SJCRH30 (cell line): ENCODE measurements at regions not wholly inside any gene's neighbourhood (a gene's known extent, or its start where the extent isn't known, plus 50 kb on each side); places are given as distances from the start of the nearest gene placed in this dataset.

Source experiments
- DNase-seq, 2 experiments: peaks; one replicate each; pipeline ENCODE4 v3.0.0-alpha.2; 2015 to 2020
- H3K27ac ChIP-seq: fragments of 250-450 bp; sonication (Bioruptor Pico); 2 replicates; pipeline ENCODE4 v1.5.1; 2020; ENCODE audit warnings: mild to moderate bottlenecking, moderate library complexity
- H3K27me3 ChIP-seq: fragments of 250-450 bp; sonication (Bioruptor Pico); 2 replicates; pipeline ENCODE4 v1.5.1; 2020; ENCODE audit warnings: mild to moderate bottlenecking, moderate library complexity
- H3K36me3 ChIP-seq: fragments of 250-450 bp; sonication (Bioruptor Pico); 2 replicates; pipeline ENCODE4 v1.5.1; 2020; ENCODE audit warnings: mild to moderate bottlenecking, moderate library complexity
- H3K4me1 ChIP-seq: fragments of 250-450 bp; sonication (Bioruptor Pico); 2 replicates; pipeline ENCODE4 v1.5.1; 2020; ENCODE audit warnings: mild to moderate bottlenecking, moderate library complexity
- H3K4me3 ChIP-seq: fragments of 250-450 bp; sonication (Bioruptor Pico); 2 replicates; pipeline ENCODE4 v1.5.1; 2020; ENCODE audit warnings: mild to moderate bottlenecking, moderate library complexity
- H3K9me3 ChIP-seq: fragments of 250-450 bp; sonication (Bioruptor Pico); replicated peaks from 2 replicates; pipeline ENCODE4 v1.5.1; 2020; ENCODE audit warnings: mild to moderate bottlenecking, moderate library complexity

DNA sequence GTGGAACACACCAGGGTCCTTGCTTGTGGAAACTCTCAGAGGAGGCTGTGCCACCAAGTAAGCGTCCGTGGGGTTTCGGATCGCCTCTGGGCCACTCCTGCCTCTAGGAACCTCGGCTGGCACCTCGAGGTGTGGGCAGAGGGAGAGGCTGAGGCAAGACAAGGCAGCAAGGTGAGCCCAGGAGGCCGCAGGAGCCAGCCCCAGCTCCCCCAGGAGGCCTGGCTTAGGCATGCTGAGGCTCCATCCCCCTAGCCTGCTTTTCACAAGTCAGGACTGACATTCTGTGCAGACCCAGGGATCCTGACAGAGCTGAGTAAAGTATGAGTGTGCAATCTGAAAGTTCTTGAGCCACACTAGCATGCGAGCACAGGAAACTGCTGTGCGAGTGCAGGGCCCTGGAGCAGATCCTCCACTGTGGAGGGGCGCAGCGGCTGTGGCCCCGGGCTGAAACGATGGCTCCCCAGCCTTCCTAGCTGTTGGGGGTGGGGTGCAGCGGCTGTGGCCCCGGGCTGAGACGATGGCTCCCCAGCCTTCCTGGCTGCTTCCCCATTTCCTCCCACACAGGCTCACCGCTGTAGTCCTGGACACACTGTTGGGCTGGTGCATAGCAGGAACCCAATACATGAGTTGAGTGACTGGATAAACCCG, 75.2 kb upstream of the CD93 start:
- no peaks in the 10 kb centered on the region for H3K9me3 ChIP-seq
- peaks cover 20% of the 10 kb centered on the region for H3K4me1 ChIP-seq

DNA sequence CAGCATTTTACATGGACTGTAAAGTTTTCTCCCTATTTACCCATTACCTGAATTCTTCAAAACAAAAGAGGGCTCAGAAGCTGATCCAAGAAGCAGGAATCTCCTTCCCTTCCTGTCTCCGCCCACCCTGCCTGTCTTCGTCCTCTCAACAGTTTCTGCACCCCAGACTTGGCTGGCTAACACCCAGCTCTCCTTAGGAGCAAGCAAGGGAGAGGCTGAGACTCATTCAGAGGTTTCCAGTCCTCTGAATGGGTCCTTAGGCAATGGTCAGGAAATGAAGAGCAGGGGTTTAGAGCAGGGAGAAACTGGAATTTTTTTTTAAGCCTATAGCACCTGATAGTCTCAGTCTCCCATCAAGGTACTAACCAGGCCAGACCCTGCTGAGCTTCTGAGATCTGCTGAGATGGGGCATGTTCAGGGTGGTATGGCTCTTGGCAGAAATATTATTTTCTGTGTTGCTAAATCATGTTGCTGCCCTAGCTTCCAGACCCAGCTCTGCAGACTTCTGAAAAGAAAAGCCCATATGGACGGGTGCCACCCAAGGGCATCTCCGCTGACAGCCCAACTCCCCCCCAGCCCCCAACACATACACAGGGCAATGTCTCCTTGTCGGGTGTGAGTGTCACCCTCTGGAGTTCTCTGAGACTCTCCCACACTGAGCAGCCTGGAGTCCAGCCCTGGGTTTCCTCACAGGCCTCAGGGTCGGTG, 74.6 kb upstream of the CD93 start:
- no peak overlapping the region for H3K27ac ChIP-seq
- no peaks in the 10 kb centered on the region for H3K9me3 ChIP-seq
- peak in 1 of 2 experiments; percentile 6 for DNase-seq
- H3K27me3 ChIP-seq, result no peaks in the 10 kb centered on the region
- H3K36me3 ChIP-seq, result no peaks in the 10 kb centered on the region
- H3K4me1 ChIP-seq, result peaks cover 26% of the 10 kb centered on the region
- H3K4me3 ChIP-seq, result no peak overlapping the region

More for the DNA sequence above, 75.2 kb upstream of the CD93 start:
- peak in 1 of 2 experiments; percentile 1 for DNase-seq
- Histone ChIP-seq H3K27me3 (no peaks in the 10 kb centered on the region), H3K36me3 (no peaks in the 10 kb centered on the region), H3K4me3 (no peak overlapping the region), H3K27ac (no peak overlapping the region)

GRCh38 chr20:23159947-23160318, 73.8 kb upstream of the CD93 start:
- no peaks in the 10 kb centered on the region for H3K27me3 ChIP-seq
- no peak overlapping the region for H3K27ac ChIP-seq
- DNase-seq, result peak in 1 of 2 experiments; percentile 29
- H3K4me1 ChIP-seq, result peaks cover 30% of the 10 kb centered on the region
- no peak overlapping the region for H3K4me3 ChIP-seq
- H3K36me3 ChIP-seq, result no peaks in the 10 kb centered on the region
- no peaks in the 10 kb centered on the region for H3K9me3 ChIP-seq

DNA sequence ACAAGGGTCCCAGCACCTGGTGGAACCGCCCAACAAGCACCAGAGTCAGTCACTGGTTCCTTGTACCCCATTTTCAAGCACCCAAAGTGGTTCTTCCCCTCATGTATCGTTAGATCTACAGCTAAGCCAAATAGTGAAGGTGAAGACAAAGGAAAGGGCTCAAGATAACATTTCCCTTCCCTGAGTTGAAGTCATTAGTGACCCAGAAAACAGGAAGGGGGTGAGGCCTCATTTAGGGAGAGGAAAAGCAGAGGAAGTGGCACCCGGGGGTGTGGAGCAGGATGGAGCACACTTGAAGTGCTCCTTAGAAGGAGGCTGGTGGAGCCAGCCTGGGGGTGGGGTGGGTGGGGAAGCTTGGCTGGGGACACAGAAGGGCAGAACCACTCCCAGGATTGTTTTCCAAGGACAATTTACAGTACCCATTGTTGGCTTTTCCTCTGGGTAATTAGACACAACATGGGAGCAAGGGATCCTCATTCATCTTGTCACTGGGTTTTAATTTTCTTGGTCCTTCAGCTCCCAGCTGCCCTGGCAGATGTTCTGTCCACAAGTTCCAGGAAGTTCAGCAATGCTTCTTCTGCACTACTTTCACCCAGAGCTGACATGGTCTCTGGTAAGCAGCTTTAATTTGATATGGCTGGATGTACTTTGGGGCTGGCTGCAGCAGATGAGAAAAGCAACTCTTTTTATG, 73.3 kb upstream of the CD93 start:
- peak in 1 of 2 experiments; percentile 54 for DNase-seq
- Histone ChIP-seq H3K27me3 (no peaks in the 10 kb centered on the region), H3K9me3 (no peaks in the 10 kb centered on the region), H3K36me3 (no peaks in the 10 kb centered on the region), H3K27ac (no peak overlapping the region), H3K4me1 (peaks cover 32% of the 10 kb centered on the region), H3K4me3 (no peak overlapping the region)

DNA sequence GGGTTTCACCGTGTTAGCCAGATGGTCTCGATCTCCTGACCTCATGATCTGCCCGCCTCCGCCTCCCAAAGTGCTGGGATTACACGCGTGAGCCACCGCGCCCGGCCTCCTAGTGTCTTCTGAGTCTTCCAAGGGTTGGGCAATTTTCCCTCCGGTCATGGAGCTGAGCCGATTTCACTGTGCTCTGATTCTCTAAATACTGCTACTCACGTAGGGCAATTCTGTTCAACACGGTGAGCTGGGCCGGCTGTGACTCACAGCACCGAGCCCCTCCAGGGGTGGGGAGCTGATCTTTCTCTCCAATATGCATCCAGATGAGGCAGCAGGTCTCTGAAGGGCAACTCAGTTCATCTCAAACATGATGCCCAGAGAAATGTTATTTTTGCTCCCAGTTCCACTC, 71.6 kb upstream of the CD93 start:
- Histone ChIP-seq H3K36me3 (no peaks in the 10 kb centered on the region), H3K9me3 (no peaks in the 10 kb centered on the region), H3K4me1 (peaks cover 44% of the 10 kb centered on the region), H3K27ac (no peak overlapping the region), H3K27me3 (no peaks in the 10 kb centered on the region), H3K4me3 (no peak overlapping the region)
- DNase-seq, result no peak

DNA sequence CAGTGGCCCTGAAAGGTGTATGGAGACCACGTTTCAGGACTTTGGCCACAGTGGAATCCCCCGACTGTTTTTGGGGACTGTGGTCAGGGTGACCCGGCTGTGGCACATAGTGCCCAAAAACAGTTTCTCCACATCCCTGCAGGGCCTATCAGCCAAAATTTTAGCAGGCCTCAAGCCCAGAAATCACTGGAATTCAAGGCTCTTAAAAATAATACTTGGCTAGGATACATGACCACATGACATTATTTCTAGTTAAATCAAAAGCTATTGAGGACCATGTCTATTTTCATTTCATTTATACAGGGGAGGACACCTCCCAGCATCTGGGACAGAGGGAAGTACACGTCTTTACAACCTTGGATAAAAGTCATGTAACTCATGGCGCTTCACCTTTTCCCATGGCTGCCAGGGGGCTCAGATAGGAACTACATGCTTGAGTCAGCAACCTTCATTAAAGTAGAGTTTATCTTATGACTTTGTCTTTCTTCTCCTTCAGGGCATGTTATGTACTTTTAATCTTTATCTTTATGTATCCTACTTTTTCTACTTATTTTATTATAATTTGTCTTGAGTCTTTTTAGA, 70.8 kb upstream of the CD93 start:
- H3K27ac ChIP-seq, result no peak overlapping the region

DNA sequence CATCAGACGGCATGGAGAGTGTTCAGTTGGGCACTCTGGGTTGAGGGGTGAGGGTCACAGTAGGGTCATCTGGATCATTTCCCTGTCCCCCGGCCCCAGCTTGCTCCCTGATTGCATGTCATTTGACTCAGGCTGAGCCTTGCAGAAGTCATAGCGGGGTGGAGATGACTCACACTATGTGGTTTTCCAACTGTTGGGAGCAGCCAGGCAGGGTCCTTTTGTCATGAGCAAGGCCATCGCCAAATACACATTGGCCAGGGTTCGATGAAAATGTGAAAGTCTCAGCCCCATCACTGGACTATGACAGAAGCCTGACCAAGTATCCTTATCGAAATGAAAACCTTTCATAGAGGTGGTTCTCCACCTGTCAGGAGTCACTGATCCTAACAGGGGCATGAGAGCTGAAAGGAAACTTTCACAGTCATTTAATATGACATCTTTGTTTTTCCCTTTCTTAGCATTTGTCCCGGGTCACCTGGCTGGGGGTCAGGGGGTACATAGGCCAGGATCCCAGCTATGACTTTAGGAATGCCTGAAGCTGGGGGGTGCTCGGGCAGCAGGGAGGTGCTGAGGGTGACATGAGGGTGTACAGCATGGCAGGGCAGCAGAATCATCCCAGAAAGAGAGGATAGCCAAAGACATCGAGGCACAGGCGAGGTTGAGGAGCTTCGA, 70.2 kb upstream of the CD93 start:
- Histone ChIP-seq H3K27me3 (no peaks in the 10 kb centered on the region), H3K4me1 (peaks cover 58% of the 10 kb centered on the region), H3K27ac (peak overlapping the region; percentile 23), H3K9me3 (no peaks in the 10 kb centered on the region), H3K36me3 (no peaks in the 10 kb centered on the region), H3K4me3 (no peak overlapping the region)
- peak; percentile 69 to 82 for DNase-seq

More for the DNA sequence above, 70.8 kb upstream of the CD93 start:
- peaks cover 52% of the 10 kb centered on the region for H3K4me1 ChIP-seq
- no peaks in the 10 kb centered on the region for H3K27me3 ChIP-seq
- no peaks in the 10 kb centered on the region for H3K9me3 ChIP-seq
- DNase-seq, result no peak
- H3K4me3 ChIP-seq, result no peak overlapping the region
- no peaks in the 10 kb centered on the region for H3K36me3 ChIP-seq

GRCh38 chr20:23155141-23155590, 69.0 kb upstream of the CD93 start:
- Histone ChIP-seq H3K27ac (no peak overlapping the region), H3K4me3 (no peak overlapping the region), H3K36me3 (no peaks in the 10 kb centered on the region), H3K9me3 (no peaks in the 10 kb centered on the region), H3K4me1 (peaks cover 59% of the 10 kb centered on the region), H3K27me3 (no peaks in the 10 kb centered on the region)
- peak in 1 of 2 experiments; percentile 51 for DNase-seq

GRCh38 chr20:23153696-23154341, 67.7 kb upstream of the CD93 start:
- Histone ChIP-seq H3K4me1 (peaks cover 58% of the 10 kb centered on the region), H3K9me3 (no peaks in the 10 kb centered on the region), H3K27me3 (no peaks in the 10 kb centered on the region), H3K36me3 (no peaks in the 10 kb centered on the region), H3K27ac (no peak overlapping the region), H3K4me3 (no peak overlapping the region)
- DNase-seq, result no peak

DNA sequence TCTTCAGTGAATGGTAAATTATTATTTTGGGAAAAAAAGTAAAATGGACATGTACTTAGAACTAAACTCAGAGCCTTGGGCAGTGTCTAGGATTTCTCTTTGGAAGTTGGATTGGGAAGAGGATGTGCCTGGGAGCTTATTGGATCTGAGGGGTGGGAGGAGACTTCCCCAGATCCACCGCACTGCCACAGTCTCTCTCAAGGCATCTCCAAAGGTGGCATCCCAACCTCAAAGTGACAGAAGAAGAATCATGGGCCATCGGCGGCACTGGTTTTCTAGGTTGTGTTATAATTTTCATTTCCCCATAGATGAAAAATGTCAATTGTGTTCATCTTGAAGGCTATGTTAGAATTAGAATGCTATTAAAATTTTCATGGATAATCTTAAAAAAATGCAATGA, 66.8 kb upstream of the CD93 start:
- Histone ChIP-seq H3K4me3 (no peak overlapping the region), H3K27me3 (no peaks in the 10 kb centered on the region), H3K36me3 (no peaks in the 10 kb centered on the region), H3K27ac (peak overlapping the region; percentile 24; the same call in 1 of the 2 replicates), H3K4me1 (peaks cover 66% of the 10 kb centered on the region), H3K9me3 (no peaks in the 10 kb centered on the region)
- no peak for DNase-seq

- H3K4me1 ChIP-seq, result peaks cover 71% of the 10 kb centered on the region
- H3K4me3 ChIP-seq, result no peak overlapping the region
- no peaks in the 10 kb centered on the region for H3K36me3 ChIP-seq
- DNase-seq, result peak; percentile 67 to 77
- H3K27ac ChIP-seq, result peak overlapping the region; percentile 24; the same call in 1 of the 2 replicates
- H3K27me3 ChIP-seq, result no peaks in the 10 kb centered on the region
- no peaks in the 10 kb centered on the region for H3K9me3 ChIP-seq
These were observed 66.3 kb upstream of the CD93 start for GRCh38 chr20:23152308-23152892.

DNA sequence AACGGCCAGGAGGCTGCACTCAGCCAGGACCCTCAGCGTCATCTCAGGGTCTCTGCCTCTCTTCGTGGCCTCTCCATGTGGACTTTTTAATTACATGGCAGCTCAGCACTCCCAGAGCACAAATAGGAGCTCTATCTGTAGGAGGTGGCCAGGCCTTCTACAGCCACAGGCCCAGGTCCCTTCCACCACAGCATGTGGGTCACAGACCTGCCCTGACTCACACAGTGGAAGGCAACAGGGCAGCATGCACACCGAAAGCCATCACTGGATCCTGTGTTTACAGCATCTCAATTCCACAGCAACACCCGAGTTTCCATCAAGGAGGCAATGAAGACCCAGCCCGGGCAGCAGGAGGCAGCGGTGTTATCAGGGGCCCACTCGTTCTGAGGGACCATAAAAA, 65.8 kb upstream of the CD93 start:
- DNase-seq, result no peak
- Histone ChIP-seq H3K27ac (peak overlapping the region; percentile 24; the same call in 1 of the 2 replicates), H3K4me3 (no peak overlapping the region), H3K4me1 (peaks cover 75% of the 10 kb centered on the region), H3K9me3 (no peaks in the 10 kb centered on the region), H3K27me3 (no peaks in the 10 kb centered on the region), H3K36me3 (no peaks in the 10 kb centered on the region)

DNA sequence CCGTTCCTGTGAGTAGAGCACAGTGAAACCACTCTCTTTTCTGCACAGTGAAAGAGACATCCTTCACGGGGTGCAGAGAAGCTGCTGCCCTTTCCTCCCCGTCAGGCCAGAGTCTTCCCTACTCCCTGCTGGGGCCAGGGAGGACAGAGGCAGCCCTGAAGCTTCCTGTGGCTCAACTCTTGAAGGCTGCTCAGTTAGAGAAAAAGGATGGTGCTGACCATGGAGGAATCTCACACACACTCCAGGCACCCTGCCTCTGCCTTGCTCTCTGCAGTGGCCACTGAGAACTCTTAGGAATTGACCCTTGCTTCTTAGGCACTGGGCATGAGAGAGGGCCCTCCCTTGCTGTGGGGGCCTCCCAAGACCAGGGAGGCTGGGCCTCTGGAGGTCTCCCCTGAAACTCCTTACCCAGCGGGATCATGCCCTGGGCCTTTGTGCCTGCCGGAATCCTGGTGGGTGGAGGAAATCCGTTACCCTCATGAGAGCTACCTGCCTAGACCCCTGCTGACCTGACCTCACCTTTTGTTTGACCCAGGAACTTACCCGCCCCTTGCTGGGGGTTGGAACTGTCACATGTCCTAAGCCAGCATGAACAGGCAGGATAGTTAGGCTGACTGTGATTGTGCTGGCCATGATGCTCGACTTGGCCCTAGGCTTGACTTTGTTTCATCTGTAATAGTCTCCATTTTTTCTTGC, 65.0 kb upstream of the CD93 start:
- H3K27me3 ChIP-seq, result no peaks in the 10 kb centered on the region
- H3K9me3 ChIP-seq, result no peaks in the 10 kb centered on the region
- no peak overlapping the region for H3K27ac ChIP-seq
- H3K4me3 ChIP-seq, result no peak overlapping the region
- no peaks in the 10 kb centered on the region for H3K36me3 ChIP-seq
- peaks cover 70% of the 10 kb centered on the region for H3K4me1 ChIP-seq
- no peak for DNase-seq
